Thoracic aorta (tissue), 2 donors: ENCODE measurements at regions not wholly inside any gene's neighbourhood (a gene's known extent, or its start where the extent isn't known, plus 50 kb on each side); places are given as distances from the start of the nearest gene placed in this dataset.

Experiments
- ATAC-seq: fragments of 150-250 bp; one replicate; pipeline ENCODE4 v1.8.0; 2017; ENCODE audit warnings: low read depth; ENCODE audit not compliant: insufficient number of reproducible peaks, low FRiP score
- DNase-seq: peaks from one replicate; pipeline ENCODE4 v3.0.0-alpha.2; 2020; ENCODE audit warnings: low spot score
- H3K27ac ChIP-seq, 2 donors: fragments of 200-600 bp; sonication (generic); 1 replicate in 1 of 2; 2 replicates in 1 of 2; pipeline ENCODE4 v1.5.1; 2016; ENCODE audit warnings: mild to moderate bottlenecking in 2 of 2, moderate library complexity in 2 of 2
- H3K27me3 ChIP-seq: fragments of 200-600 bp; sonication (generic); replicated peaks from 2 replicates; pipeline ENCODE4 v1.6.0; 2016; ENCODE audit warnings: mild to moderate bottlenecking; ENCODE audit not compliant: insufficient read depth
- H3K36me3 ChIP-seq: fragments of 200-600 bp; sonication (generic); one replicate; pipeline ENCODE4 v1.5.1; 2016
- H3K4me1 ChIP-seq, 2 donors: fragments of 200-600 bp; sonication (generic); 1 replicate in 1 of 2; 2 replicates in 1 of 2; pipeline versions ENCODE4 v1.5.1 to v1.6.0; 2016; ENCODE audit warnings: low read depth in 2 of 2, mild to moderate bottlenecking in 1 of 2; ENCODE audit not compliant: control insufficient read depth in 1 of 2
- H3K4me3 ChIP-seq: fragments of 200-600 bp; sonication (generic); 2 replicates; pipeline ENCODE4 v1.5.1; 2016; ENCODE audit warnings: mild to moderate bottlenecking
- H3K9me3 ChIP-seq: fragments of 200-600 bp; sonication (generic); 2 replicates; pipeline ENCODE4 v1.5.1; 2016
- CTCF ChIP-seq: fragments of 200-600 bp; sonication (generic); IDR thresholded peaks from one replicate; pipeline ENCODE4 v1.5.1; 2019; ENCODE audit warnings: antibody characterized with exemption

DNA sequence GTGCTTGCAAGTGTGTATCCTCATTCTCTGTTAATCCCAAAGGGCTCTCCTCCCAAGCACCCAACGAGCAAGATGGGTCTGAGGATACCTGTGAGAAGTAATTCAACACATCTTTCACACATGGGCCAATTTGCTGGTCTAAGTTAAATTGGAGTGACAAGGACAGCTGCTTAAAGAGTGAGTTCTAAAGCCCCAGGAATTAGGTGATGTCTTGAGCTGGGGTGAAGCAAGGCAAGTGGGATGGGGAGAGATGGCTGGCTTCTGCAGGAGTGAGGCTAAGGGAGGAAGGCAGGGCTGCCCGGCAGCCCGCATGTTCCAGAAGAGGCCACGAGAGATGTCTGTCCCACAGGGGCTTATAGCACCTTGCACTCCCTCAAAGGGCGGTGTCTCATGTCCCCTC, 288.5 kb downstream of the CDH26 start:
- H3K27ac ChIP-seq: no peak overlapping the region
- no peaks in the 10 kb centered on the region for H3K36me3 ChIP-seq
- DNase-seq: no peak
- H3K9me3 ChIP-seq: no peaks in the 10 kb centered on the region
- ATAC-seq: no peak
- H3K4me3 ChIP-seq: no peak overlapping the region
- no peak for TF ChIP-seq CTCF
- H3K27me3 ChIP-seq: no peaks in the 10 kb centered on the region
- no peaks in the 10 kb centered on the region for H3K4me1 ChIP-seq

- no peaks in the 10 kb centered on the region for H3K4me1 ChIP-seq
- no peak for TF ChIP-seq CTCF
- no peaks in the 10 kb centered on the region for H3K27me3 ChIP-seq
- H3K27ac ChIP-seq: no peak overlapping the region
- no peak for ATAC-seq
- H3K4me3 ChIP-seq: no peak overlapping the region
- no peak for DNase-seq
- H3K9me3 ChIP-seq: no peaks in the 10 kb centered on the region
- no peaks in the 10 kb centered on the region for H3K36me3 ChIP-seq
Measured at GRCh38 chr20:60249436-60249835, 291.2 kb downstream of the CDH26 start.

GRCh38 chr20:60250251-60250650, 292.0 kb downstream of the CDH26 start:
- no peak overlapping the region for H3K4me3 ChIP-seq
- ATAC-seq (no peak), DNase-seq (no peak)
- no peaks in the 10 kb centered on the region for H3K4me1 ChIP-seq
- no peak overlapping the region for H3K27ac ChIP-seq
- no peaks in the 10 kb centered on the region for H3K27me3 ChIP-seq
- H3K36me3 ChIP-seq: no peaks in the 10 kb centered on the region
- no peaks in the 10 kb centered on the region for H3K9me3 ChIP-seq
- no peak for TF ChIP-seq CTCF

GRCh38 chr20:60252866-60253265, 294.6 kb downstream of the CDH26 start:
- ATAC-seq: no peak
- H3K27me3 ChIP-seq: no peaks in the 10 kb centered on the region
- no peak overlapping the region for H3K4me3 ChIP-seq
- H3K9me3 ChIP-seq: no peaks in the 10 kb centered on the region
- H3K36me3 ChIP-seq: no peaks in the 10 kb centered on the region
- H3K27ac ChIP-seq: no peak overlapping the region
- H3K4me1 ChIP-seq: no peaks in the 10 kb centered on the region
- DNase-seq: no peak
- TF ChIP-seq CTCF: no peak

GRCh38 chr20:60253471-60253870, 295.2 kb downstream of the CDH26 start:
- H3K27me3 ChIP-seq: no peaks in the 10 kb centered on the region
- no peak for TF ChIP-seq CTCF
- no peak for DNase-seq
- H3K9me3 ChIP-seq: no peaks in the 10 kb centered on the region
- no peaks in the 10 kb centered on the region for H3K4me1 ChIP-seq
- no peak overlapping the region for H3K27ac ChIP-seq
- no peaks in the 10 kb centered on the region for H3K36me3 ChIP-seq
- no peak for ATAC-seq
- no peak overlapping the region for H3K4me3 ChIP-seq
